Hepatocyte (in vitro differentiated cells): ENCODE measurements at regions not wholly inside any gene's neighbourhood (a gene's known extent, or its start where the extent isn't known, plus 50 kb on each side); places are given as distances from the start of the nearest gene placed in this dataset.

Experiments
- DNase-seq: peaks from one replicate; pipeline ENCODE4 v3.0.0-alpha.2; 2016; ENCODE audit warnings: low spot score
- H2AFZ ChIP-seq: fragments of 200-600 bp; sonication (generic); 2 replicates; pipeline ENCODE4 v1.6.0; 2016; ENCODE audit warnings: antibody characterized with exemption, mild to moderate bottlenecking
- H3K27ac ChIP-seq: fragments of 200-600 bp; sonication (generic); 2 replicates; pipeline ENCODE4 v1.5.1; 2016; ENCODE audit warnings: mild to moderate bottlenecking
- H3K27me3 ChIP-seq: fragments of 200-600 bp; sonication (generic); 2 replicates; pipeline ENCODE4 v1.6.1; 2016
- H3K36me3 ChIP-seq: fragments of 200-600 bp; sonication (generic); replicated peaks from 2 replicates; pipeline ENCODE4 v1.5.1; 2016; ENCODE audit warnings: low read depth; ENCODE audit not compliant: insufficient read depth
- H3K4me1 ChIP-seq: fragments of 200-600 bp; sonication (generic); 2 replicates; pipeline ENCODE4 v1.5.1; 2016; ENCODE audit warnings: mild to moderate bottlenecking, moderate library complexity; ENCODE audit not compliant: insufficient read depth
- H3K4me2 ChIP-seq: fragments of 200-600 bp; sonication (generic); 2 replicates; pipeline ENCODE4 v1.6.0; 2016
- H3K4me3 ChIP-seq: fragments of 200-600 bp; sonication (generic); 2 replicates; pipeline ENCODE4 v1.5.1; 2016; ENCODE audit warnings: mild to moderate bottlenecking
- H3K79me2 ChIP-seq: fragments of 200-600 bp; sonication (generic); 2 replicates; pipeline ENCODE4 v1.6.0; 2017; ENCODE audit warnings: mild to moderate bottlenecking
- H3K9me2 ChIP-seq: fragments of 200-600 bp; sonication (generic); replicated peaks from 2 replicates; pipeline ENCODE4 v1.6.0; 2017; ENCODE audit warnings: mild to moderate bottlenecking; ENCODE audit not compliant: insufficient read depth
- H3K9me3 ChIP-seq: fragments of 200-600 bp; sonication (generic); 2 replicates; pipeline ENCODE4 v1.5.1; 2016; ENCODE audit warnings: low read depth, mild to moderate bottlenecking
- H4K20me1 ChIP-seq: fragments of 200-600 bp; sonication (generic); 2 replicates; pipeline ENCODE4 v1.6.0; 2016; ENCODE audit warnings: mild to moderate bottlenecking; ENCODE audit not compliant: insufficient read depth, poor library complexity, severe bottlenecking
- CTCF ChIP-seq: fragments of 200-600 bp; sonication (generic); IDR thresholded peaks from 2 replicates; pipeline ENCODE4 v1.5.1; 2016; ENCODE audit warnings: antibody characterized with exemption, mild to moderate bottlenecking; ENCODE audit not compliant: poor library complexity
- EZH2 ChIP-seq: fragments of 200-600 bp; sonication (generic); IDR thresholded peaks from 2 replicates; pipeline ENCODE4 v1.6.1; 2016; ENCODE audit warnings: antibody characterized with exemption, mild to moderate bottlenecking, borderline replicate concordance
- EZH2phosphoT487 ChIP-seq: fragments of 200-600 bp; sonication (generic); IDR thresholded peaks from one replicate; pipeline ENCODE4 v1.6.1; 2018; ENCODE audit warnings: antibody characterized with exemption, mild to moderate bottlenecking, low read depth, moderate library complexity; ENCODE audit not compliant: unreplicated experiment, severe bottlenecking
- WGBS: methylation state at CpG from one replicate; pipeline ENCODE4 v1.1.6; 2016; ENCODE audit warnings: low lambda C conversion rate; ENCODE audit errors: missing lambda C conversion rate; 5-methylcytosine and 5-hydroxymethylcytosine counted together

GRCh38 chr9:13923381-13923780 lies 390.6 kb downstream of the NFIB start:
- Histone ChIP-seq H3K4me2 (no peak overlapping the region), H3K27me3 (no peaks in the 10 kb centered on the region), H3K36me3 (no peaks in the 10 kb centered on the region), H3K4me1 (no peaks in the 10 kb centered on the region), H3K79me2 (no peaks in the 10 kb centered on the region), H4K20me1 (no peaks in the 10 kb centered on the region), H3K9me2 (no peaks in the 10 kb centered on the region), H3K27ac (no peak overlapping the region), H3K4me3 (no peak overlapping the region), H3K9me3 (no peaks in the 10 kb centered on the region), H2AFZ (no peak overlapping the region)
- TF ChIP-seq EZH2 (no peak), EZH2phosphoT487 (no peak), CTCF (no peak)
- DNase-seq = no peak
- WGBS = 95% methylated on average over 4 of the region's 4 CpGs

DNA sequence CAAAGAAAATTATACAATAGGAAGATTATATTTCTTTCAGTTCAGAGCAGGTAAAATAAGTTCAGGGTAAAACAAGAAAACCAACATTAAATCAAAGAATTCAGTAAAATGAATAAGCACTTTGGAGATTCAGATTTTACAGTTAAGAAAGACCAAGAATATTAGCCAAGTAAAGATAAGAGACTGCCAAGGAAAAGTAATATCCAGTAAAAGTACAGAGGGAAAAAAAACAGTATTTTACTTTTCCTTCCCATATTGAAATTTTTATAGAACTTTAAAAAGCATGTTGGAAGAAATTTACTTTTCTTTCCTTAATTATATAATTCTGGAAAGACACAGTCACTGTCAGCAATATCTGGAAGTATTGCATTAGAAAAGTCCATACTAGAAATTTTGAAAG lies 393.4 kb downstream of the NFIB start:
- H3K9me3 ChIP-seq = no peaks in the 10 kb centered on the region
- H4K20me1 ChIP-seq = no peaks in the 10 kb centered on the region
- H3K36me3 ChIP-seq = no peaks in the 10 kb centered on the region
- no peaks in the 10 kb centered on the region for H3K79me2 ChIP-seq
- H2AFZ ChIP-seq = no peak overlapping the region
- no peaks in the 10 kb centered on the region for H3K9me2 ChIP-seq
- no peak for TF ChIP-seq EZH2
- no peak for TF ChIP-seq EZH2phosphoT487
- TF ChIP-seq CTCF = no peak
- no peaks in the 10 kb centered on the region for H3K4me1 ChIP-seq
- no peak overlapping the region for H3K4me2 ChIP-seq
- DNase-seq = no peak
- H3K27ac ChIP-seq = no peak overlapping the region
- H3K4me3 ChIP-seq = no peak overlapping the region
- no peaks in the 10 kb centered on the region for H3K27me3 ChIP-seq

DNA sequence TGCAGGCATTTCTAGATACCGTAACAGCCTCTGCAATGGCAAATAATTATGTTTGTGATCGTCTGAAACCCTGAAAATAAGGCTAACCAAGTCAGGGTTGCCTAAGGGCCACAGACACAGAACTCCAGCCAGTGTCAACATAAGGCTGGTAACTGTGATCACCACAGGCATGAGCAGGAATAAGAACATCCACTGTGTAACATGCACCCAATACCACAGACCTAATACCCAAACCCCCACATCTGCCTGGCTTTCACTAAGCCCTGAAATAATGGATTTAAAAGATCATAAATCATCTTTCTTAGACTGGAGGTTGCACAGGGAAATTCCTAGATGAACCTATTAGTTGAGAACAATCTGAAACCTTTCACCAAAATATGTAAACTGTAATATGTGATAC lies 394.5 kb downstream of the NFIB start:
- Histone ChIP-seq H3K36me3 (no peaks in the 10 kb centered on the region), H4K20me1 (no peaks in the 10 kb centered on the region)

More for the DNA sequence above, 394.5 kb downstream of the NFIB start:
- H3K9me3 ChIP-seq = no peaks in the 10 kb centered on the region
- H3K9me2 ChIP-seq = no peaks in the 10 kb centered on the region
- no peak overlapping the region for H3K4me3 ChIP-seq
- no peak overlapping the region for H3K4me2 ChIP-seq
- no peaks in the 10 kb centered on the region for H3K79me2 ChIP-seq
- H3K4me1 ChIP-seq = no peaks in the 10 kb centered on the region
- TF ChIP-seq EZH2phosphoT487 (no peak), CTCF (no peak), EZH2 (no peak)
- no peaks in the 10 kb centered on the region for H3K27me3 ChIP-seq
- no peak overlapping the region for H3K27ac ChIP-seq
- H2AFZ ChIP-seq = no peak overlapping the region
- DNase-seq = no peak
- WGBS = 94% methylated on average over 2 of the region's 2 CpGs
